ENCODE measurements at regions not wholly inside any gene's neighbourhood (a gene's known extent, or its start where the extent isn't known, plus 50 kb on each side); places are given as distances from the start of the nearest gene placed in this dataset.

DNA sequence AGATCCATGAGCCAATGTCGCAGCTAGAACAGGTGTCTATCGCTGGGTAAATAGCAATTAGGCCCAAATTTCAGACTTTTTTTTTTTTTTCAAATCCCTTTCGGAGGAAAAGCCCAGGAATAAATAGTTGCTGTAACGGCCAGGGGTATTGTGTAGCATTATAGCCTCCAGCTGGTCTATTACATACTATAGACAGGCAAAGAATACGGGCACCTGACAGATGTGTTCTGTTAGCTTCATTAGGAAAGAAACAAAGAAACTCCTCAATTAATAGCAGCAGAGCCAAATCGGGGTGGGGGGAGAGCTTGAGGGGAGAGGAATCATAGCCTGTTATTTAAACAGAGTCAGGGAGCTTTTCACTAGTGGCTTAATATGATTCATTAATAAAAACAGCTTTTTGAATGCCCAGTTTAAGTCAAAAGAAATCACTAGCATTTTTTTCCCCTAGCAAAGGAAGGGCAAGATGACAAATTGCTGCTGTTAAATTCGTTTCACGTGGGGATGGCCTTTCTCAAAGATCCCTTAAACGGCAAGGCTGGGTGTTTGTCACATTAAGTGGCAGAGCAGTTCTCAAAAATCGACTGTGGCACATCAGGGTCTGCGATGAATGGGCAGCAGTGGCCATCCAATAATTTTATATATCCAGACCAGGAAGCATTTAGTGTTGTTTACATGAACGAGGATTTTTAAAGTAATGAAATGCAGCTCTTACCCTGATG lies 139.4 kb downstream of the ID4 start:
- no peak for DNase-seq (ENCODE audit: low read depth)

DNA sequence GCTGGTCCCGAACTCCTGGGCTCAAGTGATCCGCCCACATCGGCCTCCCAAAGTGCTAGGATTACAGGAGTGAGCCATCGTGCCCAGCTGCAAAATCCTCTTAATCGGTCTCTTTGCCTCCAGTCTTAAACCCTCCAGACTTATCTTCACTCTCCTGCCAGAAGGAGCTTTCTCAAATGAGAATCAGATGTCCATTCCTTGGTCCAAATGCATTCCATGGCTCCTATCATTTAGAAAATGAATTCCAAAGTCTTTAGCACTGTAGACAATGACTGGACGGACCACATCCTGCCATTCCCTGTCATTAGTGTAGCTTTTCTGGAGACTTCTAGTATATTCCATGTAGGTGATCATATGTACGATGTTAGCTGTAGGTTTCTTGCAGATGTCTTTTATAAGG lies 141.9 kb downstream of the ID4 start:
- DNase-seq (ENCODE audit: low read depth), result no peak

DNA sequence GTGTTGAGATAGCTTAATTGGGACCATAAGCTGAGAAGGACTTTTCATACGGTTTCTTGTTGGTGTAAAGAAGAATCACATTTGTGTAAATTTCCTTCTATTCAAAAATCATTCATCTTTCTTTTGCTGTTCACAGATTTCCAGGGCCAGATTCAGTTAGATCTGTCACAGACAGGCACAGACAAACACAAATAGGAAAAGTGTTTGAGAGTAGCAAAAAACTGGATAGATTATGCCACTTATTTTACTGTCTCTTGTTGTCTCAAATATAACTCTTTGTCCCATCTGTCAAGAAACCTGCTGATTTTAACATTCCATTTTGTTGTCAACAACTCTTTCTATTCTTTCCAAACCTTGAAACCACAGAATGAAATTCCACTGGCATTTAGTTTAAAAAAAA lies 142.8 kb downstream of the ID4 start:
- DNase-seq (ENCODE audit: low read depth), result no peak

DNA sequence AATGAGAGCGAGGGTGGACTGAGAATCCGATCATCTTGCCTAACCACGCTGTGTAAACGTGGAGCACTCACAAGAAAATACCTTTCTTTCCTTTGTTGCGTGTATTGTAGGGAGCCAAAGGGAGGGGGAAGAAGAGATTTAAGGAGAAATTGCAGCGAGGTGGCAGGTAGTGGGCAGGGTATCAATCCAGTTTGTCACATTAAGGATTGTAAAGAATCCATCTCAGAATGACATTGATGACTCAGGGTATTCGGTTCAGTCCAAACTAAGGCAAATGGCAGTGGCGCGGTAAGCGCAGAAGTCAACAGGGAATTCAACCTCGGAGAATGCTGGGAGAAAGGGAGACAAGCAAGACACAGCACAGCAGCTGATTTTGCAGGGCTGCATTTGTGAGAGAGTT lies 146.2 kb downstream of the ID4 start:
- no peak for DNase-seq (ENCODE audit: low read depth)

DNA sequence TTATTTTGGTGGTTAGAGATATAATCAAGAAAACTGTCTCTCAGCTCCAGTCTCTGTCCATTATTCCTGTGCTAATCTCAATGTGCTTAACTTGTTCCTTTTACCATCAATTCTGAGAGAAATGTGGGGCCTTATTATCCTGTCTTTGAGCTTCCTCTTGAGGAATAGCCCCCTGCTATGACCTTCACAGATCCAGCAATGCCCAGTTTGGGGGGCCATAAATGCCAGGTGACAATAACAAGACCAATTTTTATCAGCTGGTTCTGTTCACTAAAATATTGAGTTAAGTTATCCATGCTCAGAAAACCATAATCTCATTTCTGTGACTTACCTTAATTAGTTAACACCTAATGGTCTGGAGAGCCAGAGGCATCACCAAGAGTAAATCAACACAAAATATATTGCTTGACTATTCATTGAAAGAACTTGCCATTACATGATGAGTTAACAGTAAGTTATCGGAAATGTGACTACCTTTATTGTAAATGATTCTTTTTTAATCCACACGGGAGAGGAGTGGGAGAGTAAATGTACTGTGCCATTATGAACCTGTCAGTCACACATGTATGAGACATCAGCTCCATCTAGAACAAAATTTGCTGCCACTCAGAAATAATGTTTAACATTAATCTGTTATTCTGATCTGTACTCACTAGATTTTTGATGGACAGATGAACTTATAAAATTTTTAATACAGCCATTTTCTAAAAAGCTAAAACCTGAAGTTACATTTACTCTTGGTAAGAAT lies 149.7 kb downstream of the ID4 start:
- DNase-seq (ENCODE audit: low read depth), result no peak

DNA sequence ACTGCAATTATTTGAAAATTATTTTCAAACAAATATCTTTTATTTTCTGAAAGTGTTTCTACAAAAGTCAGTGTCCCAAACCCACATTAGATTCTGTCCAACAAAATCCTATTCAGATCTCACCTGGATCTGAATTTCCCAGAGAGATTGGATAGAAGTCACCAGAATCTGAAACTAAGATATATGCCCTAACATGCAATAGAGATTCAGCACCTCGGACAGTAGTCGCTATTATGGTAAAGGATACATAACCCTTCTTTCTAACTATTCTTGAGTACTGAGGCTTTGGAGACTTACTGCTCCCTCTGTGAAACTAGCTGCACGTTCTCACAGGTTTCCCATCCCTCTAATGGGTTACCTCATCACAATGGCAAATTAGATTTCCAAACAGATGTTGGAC lies 151.4 kb downstream of the ID4 start:
- no peak for DNase-seq (ENCODE audit: low read depth)

DNA sequence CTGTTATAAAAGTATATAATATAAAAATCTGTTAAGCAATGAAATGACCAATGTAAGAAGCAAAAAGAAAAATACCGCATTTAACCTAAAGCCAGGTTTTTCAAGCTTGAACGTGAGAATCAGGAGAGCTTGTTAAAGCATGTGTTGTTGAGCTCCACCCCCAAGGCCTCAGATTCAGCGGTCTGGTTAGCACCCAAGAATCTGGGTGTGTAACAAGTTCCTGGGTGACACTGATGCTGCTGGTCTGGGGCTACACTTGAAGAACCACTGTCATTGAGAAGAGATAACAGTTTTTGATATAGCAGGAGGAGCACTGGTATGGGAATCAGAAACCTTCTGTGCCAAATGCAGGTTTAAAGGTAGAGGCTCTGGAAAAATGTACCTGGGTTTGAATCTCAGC lies 154.0 kb downstream of the ID4 start:
- DNase-seq (ENCODE audit: low read depth), result no peak

DNA sequence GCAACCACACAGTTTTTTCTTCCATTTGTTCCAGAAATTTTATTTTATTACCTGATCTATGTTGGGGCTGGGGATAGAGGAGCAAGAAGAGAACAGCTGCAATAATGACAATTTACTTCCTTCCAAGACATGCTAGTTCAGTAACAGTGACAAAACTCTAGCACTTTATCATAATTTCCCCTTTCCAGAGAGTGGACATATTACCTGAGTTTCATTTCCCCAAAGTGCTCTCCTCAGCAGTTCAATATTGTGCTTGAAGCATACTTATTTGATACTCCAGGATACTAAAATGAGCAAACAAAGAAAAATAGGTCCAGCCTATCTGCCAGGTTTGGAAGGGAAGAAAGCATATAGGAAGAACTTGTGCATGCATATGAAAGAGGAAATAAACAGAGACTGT lies 157.7 kb downstream of the ID4 start:
- DNase-seq (ENCODE audit: low read depth), result no peak

DNA sequence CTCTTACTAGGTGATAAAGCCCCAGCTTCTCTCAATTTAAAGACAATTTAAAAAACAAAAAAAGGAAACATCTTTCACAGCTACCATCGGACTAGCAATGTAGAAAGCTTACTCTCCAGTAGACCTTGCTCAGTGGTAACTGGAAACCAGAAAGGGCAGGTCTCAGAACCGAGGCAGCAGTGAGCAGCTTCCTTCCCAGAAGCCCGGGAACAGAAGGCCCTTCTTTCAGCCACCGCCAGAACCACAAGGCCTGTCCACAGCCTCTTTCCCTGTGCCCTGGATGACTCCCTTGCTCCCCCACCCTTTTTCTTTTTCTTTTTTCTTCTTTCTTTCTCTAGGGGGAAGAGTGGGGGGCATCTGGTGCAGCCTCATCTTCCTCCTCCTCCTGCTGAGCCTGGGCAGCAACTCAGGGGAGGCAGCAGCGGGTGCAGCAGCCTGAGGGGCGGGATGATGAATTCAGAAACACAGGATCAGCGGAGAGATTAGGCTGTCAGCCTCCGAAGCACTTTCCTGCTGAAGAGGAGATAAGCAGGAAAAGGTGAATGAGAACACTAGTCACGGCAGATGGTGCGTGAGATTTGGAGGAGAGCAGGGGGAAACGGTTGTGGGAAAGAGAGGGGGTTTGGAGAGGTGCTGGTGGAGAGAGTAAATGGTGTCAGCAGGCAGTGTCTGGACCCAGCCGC lies 158.5 kb downstream of the ID4 start:
- no peak for DNase-seq (ENCODE audit: low read depth)

DNA sequence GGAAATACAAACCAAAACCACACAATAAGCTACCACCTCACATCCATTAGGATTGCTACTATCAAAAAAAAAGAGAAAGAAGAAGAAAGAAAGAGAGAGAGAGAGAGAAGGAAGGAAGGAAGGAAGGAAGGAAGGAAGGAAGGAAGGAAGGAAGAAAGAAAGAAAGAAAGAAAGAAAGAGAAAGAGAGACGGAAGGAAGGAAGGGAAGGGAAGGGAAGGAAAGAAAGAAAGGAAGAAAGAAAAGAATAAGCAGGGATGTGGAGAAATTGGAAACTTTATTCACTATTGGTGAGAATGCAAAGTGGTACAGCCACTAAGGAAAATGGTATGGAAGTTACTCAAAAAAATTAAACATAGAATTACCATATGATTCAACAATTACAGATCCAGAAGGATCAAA lies 159.9 kb downstream of the ID4 start:
- no peak for DNase-seq (ENCODE audit: low read depth)

DNA sequence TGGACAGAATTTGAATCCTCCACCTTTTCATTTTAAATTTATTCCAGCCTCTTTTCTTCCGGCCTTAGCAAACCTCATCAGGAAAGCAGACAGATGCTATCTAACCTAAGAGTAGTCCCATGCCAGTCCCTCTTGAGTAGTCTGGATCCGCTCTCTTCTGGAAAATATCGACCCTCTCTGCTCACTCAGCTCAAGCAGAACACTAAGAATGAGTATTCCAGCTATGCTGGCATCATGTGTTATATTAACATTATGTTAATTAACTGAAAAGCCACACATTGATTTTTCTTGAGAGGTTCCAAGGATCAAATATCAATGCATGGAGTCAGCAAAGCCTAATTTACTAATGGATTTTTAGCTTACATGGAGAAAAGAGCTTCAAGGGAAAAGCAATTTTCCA lies 161.4 kb downstream of the ID4 start:
- DNase-seq (ENCODE audit: low read depth), result no peak

DNA sequence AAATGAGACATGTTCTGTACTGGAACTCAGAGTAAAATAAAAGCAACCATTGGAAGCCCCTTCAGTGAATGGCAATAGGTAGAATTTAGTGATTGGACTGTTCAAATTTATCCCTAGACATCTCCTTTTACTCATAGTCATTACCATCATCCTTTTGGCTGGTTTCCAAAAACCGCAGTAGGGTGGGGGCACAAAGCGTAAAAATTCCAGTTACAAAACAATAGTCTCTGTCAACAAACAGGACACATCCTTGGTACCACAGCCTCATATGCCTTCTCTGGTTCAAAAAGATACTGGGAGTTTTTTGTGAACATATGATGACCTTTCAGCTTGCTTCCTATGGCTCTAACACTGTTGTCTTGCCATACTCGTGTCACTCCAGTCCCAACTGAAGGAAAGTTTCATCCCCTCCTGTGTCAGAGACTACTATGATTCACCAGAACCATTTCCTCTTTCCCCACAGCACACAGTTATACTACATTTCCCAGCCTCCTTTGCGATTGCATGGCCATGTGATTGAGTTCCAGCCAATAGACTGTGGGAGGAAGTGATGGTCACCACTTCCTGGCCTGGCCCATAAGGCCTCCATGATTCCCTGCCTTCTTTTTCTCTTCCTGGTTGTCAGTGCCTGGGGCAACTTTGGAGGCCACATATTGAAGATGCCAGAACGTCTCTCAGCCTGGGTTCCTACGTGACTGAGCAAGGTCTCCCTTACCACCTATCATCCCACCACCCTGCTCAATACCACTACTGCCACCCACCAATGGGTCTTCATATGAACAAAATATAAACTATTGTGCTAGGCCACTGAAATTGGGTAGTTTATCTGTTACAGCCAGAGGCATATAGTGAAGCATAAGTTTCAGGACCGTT lies 162.4 kb downstream of the ID4 start:
- DNase-seq (ENCODE audit: low read depth), result no peak

DNA sequence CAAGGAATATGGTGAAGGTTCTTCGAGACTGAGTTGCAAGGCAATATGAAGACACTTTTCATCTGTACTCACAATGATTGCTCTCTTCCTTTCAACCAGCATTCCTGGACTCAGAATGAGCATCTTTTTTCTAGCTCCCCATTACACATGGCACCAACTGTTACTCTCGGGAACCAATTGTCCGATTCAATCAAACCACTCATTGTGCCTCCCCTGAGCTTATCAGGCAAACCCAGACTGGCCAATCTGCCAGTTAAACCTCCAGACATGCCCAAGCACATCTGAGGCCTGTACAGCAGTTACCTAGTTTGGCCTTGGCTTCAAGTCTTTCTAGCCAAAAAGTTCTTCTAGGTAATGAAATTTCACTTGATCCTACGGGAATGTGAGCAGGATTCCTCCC lies 164.1 kb downstream of the ID4 start:
- no peak for DNase-seq (ENCODE audit: low read depth)

DNA sequence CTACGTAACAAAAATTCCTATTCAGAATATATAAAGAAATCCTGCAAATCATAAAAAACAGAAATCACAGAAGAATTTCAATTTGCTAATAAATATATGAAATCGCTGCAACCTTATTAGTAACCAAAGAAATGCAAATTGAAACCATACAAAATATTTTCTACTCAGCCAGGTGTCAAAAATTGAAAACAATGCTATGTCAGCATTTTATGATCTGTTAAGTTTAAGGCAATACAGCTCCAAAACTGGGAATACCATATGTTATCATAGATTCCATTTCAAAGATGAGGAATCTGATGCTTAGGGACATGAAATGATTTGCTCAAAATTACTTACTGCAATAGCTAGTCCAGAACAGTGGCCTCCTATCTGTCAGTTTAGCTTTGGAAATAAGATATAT lies 168.9 kb downstream of the ID4 start:
- no peak for DNase-seq (ENCODE audit: low read depth)

DNA sequence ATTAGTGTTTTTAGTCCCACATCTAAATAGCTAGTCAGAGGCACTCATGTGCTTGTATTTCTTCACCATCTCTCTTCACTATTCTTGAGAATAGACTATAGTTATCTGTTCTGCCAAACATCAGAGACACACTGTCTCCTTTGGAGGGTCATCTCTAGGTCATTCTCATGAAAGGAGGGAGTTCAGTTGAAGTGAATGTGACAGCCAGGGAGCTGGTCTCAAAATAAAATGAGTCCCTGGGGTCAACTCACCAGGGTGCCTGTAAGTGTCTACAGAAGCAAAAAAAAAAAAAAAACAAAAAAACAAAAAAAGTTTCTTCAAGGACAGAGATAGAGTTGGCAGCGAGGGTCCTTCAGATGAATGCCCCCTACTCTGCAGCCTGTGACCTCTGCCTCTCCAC lies 171.0 kb downstream of the ID4 start:
- no peak for DNase-seq (ENCODE audit: low read depth)

DNA sequence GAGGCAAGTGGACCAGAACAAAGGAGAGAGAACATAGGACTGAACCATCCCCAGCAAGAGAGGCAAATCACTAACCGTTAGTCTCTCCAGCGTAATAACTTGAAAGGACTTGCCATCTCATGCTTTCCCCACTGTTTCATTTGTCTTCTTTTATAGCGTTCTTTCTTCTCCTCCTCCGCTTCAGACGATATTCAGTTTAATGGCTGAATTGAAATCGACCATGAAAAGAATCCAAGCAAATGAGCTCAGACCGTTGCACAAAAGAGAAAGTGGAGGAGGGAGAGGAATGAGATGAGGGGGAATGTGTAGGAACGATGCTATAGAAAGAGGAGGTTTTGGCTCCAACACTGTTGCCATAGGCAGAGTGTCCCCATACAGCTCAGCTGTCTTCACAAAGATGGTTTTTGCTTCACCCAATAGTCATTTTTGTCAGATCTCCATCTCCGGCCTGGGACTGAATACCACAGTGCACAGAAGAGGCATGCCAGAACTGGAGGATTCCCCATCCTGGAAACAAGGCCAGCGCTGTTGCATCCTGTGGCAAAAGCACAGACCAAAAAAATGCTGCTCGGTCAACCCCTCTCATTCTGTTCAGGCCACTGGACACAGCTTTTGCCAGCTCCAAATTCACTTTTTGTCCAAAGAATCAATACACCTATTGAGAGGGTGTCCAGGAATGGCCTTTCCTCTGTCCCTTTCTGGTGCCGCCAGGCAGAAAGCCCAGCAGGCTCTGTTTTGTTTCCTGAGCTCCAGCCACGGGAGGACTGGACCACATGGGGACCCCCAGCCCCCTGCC lies 176.1 kb downstream of the ID4 start:
- DNase-seq (ENCODE audit: low read depth), result no peak

DNA sequence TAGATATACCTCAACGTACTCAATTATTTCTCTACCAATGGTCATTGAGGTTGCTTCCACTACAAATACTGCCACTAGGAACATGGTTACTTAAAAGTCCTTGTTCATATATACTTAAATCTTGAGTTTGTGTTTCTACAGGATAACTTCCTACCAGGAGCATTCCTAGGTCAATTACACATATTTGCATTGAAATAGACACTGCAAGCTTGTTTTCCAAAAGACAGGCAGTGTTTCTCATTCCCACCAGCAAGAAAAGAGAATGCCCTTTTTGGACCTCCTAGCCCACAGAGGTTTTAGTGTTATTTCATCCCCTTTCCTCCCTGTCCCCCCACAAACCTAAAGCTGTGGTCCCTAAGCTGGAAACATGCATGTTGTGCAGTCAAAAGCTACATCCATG lies 177.3 kb downstream of the ID4 start:
- no peak for DNase-seq (ENCODE audit: low read depth)

DNA sequence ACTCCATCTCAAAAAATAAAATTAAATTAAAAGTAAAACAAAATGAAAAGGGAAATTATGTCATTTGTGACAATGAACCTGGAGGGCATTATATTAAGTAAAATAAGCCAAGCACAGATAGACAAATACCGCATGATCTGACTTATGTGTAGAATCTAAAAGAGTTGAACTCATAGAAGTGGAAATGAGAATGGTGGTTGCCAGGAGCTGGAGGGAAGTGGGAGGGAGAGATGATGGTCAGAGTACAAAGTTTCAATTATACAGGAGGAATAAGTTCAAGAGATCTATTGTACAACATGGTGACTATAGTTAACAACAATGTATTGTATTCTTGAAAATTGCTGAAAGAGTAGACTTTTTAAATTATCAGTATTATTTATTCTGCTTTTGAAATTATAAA lies 183.4 kb downstream of the ID4 start:
- DNase-seq (ENCODE audit: low read depth), result no peak

DNA sequence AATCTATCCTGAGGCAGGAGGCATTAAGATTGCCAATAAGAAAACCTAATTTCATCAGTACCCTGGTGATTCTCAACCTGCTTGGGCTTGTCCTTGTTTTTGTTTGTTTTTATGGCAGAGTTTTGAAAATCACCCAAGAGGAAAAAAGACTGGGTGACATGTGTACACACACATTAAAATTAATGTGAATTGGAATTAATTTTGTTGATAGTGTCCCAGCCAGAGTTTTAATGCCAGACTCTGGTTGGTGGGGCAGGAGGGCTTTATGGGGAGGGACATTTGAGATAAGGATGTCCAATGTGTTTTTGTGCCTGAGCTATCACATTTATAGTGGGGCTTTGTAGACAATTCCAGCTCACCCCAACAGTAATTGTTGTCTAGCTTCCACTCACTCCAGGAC lies 184.6 kb downstream of the ID4 start:
- DNase-seq (ENCODE audit: low read depth), result no peak

DNA sequence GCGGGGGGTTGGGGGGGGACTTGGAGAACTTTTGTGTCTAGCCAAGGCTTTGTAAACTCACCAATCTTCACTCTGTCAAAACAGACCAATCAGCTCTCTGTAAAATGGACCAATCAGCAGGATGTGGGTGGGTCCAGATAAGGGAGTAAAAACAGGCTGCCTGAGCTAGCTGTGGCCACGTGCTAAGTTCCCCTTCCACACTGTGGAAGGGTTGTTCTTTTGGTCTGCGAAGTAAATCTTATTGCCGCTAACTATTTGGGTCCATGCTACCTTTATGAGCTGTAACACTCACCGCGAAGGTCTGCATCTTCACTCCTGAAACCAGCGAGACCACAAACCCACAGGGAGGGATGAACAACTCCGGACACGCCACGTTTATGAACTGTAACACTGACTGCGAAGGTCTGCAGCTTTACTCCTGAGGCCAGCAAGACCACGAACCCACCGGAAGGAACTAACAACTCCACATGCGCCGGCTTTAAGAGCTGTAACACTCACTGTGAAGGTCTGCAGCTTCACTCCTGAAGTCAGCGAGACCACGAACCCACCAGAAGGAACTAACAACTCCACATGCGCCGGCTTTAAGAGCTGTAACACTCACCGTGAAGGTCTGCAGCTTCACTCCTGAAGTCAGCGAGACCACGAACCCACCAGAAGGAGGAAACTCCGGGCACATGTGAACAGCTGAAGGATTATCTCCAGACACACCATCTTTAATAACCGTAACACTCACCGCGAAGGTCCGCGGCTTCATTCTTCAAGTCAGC lies 186.6 kb downstream of the ID4 start:
- peak; percentile 12 for DNase-seq (ENCODE audit: low read depth)

DNA sequence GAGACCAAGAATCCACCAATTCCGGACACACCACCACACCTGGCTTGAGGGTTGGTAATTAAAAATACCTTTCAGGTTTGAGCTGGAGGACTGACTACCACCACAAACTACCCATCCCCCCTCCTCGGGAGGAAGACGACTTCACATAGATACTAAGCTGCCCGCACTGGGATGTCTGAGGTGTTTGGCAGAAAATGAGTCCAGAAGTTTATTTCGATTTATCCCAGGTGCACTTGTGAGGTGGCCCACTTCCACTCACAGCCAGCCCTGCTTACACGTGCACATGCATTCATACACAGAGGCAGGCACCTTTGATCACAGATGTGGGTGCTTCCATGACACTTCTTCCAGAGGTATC lies 187.1 kb downstream of the ID4 start:
- no peak for DNase-seq (ENCODE audit: low read depth)

Data from stimulated activated CD8-positive, alpha-beta memory T cell treated with anti-CD3 and anti-CD28 coated beads, Interleukin-4, amount 100 ng/mL, for 24 hours (primary cell).